ENCODE measurements at regions not wholly inside any gene's neighbourhood (a gene's known extent, or its start where the extent isn't known, plus 50 kb on each side); places are given as distances from the start of the nearest gene placed in this dataset.

- no peak for DNase-seq (ENCODE audit: low read depth)
- no peak for TF ChIP-seq CTCF (conservative IDR thresholded peaks at IDR 0.05; ENCODE audit: low read depth, low read length)
Observed at GRCh38 chr4:151568966-151569365, 160.0 kb downstream of the FHIP1A start.

GRCh38 chr4:151569650-151570049 lies 160.7 kb downstream of the FHIP1A start:
- DNase-seq (ENCODE audit: low read depth), result no peak
- no peak overlapping the region for H3K4me3 ChIP-seq (ENCODE audit: low read depth, low read length)
- no peak for TF ChIP-seq CTCF (conservative IDR thresholded peaks at IDR 0.05; ENCODE audit: low read depth, low read length)

More at GRCh38 chr4:151568966-151569365, 160.0 kb downstream of the FHIP1A start:
- H3K4me3 ChIP-seq (ENCODE audit: low read depth, low read length), result no peak overlapping the region

GRCh38 chr4:151573474-151573873 lies 164.5 kb downstream of the FHIP1A start:
- no peak for TF ChIP-seq CTCF (conservative IDR thresholded peaks at IDR 0.05; ENCODE audit: low read depth, low read length)
- no peak for DNase-seq (ENCODE audit: low read depth)

GRCh38 chr4:151573945-151574344 lies 165.0 kb downstream of the FHIP1A start:
- TF ChIP-seq CTCF (conservative IDR thresholded peaks at IDR 0.05; ENCODE audit: low read depth, low read length), result no peak
- no peak for DNase-seq (ENCODE audit: low read depth)
- no peak overlapping the region for H3K4me3 ChIP-seq (ENCODE audit: low read depth, low read length)

More at GRCh38 chr4:151573474-151573873, 164.5 kb downstream of the FHIP1A start:
- H3K4me3 ChIP-seq (ENCODE audit: low read depth, low read length), result no peak overlapping the region

GRCh38 chr4:151574968-151575367 lies 166.0 kb downstream of the FHIP1A start:
- H3K4me3 ChIP-seq (ENCODE audit: low read depth, low read length), result no peak overlapping the region
- no peak for TF ChIP-seq CTCF (conservative IDR thresholded peaks at IDR 0.05; ENCODE audit: low read depth, low read length)
- DNase-seq (ENCODE audit: low read depth), result no peak

GRCh38 chr4:151575646-151576045 lies 166.7 kb downstream of the FHIP1A start:
- no peak overlapping the region for H3K4me3 ChIP-seq (ENCODE audit: low read depth, low read length)
- no peak for TF ChIP-seq CTCF (conservative IDR thresholded peaks at IDR 0.05; ENCODE audit: low read depth, low read length)
- DNase-seq (ENCODE audit: low read depth), result no peak

- no peak for TF ChIP-seq CTCF (conservative IDR thresholded peaks at IDR 0.05; ENCODE audit: low read depth, low read length)
- no peak overlapping the region for H3K4me3 ChIP-seq (ENCODE audit: low read depth, low read length)
- DNase-seq (ENCODE audit: low read depth), result no peak
Observed at GRCh38 chr4:151576627-151577026, 167.7 kb downstream of the FHIP1A start.
